Fibroblast of skin of back (primary cell): ENCODE measurements at regions not wholly inside any gene's neighbourhood (a gene's known extent, or its start where the extent isn't known, plus 50 kb on each side); places are given as distances from the start of the nearest gene placed in this dataset.
A peak's percentile ranks its signal among the peaks of the same experiment; 100 is the strongest.

ENCODE experiments used
- DNase-seq: peaks from one replicate; pipeline ENCODE4 v3.0.0-alpha.2; 2013

DNA sequence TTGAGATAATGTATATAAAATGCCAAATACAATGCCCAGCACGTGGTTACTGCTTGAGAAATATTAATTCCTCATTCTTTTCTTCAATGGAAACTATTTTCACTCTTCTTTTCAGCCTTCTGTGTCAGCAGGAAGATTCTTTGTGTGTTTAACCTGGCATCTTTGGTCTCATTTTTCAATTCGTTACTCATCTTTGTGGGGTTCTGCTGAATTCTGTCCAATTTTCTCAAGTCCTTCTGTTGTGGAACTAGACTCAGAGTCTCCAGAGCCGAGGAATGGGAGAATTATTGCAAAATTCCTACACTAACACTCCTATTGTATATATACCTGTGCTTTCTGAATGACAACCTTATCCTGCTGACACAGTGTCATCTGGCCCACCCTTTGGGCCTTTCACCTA lies 96.8 kb upstream of the RGMA start:
- peak; percentile 6 for DNase-seq

GRCh38 chr15:93182703-93183205 lies 93.7 kb upstream of the RGMA start:
- no peak for DNase-seq

- DNase-seq = no peak
Observed at GRCh38 chr15:93180656-93181055, 91.6 kb upstream of the RGMA start.

DNA sequence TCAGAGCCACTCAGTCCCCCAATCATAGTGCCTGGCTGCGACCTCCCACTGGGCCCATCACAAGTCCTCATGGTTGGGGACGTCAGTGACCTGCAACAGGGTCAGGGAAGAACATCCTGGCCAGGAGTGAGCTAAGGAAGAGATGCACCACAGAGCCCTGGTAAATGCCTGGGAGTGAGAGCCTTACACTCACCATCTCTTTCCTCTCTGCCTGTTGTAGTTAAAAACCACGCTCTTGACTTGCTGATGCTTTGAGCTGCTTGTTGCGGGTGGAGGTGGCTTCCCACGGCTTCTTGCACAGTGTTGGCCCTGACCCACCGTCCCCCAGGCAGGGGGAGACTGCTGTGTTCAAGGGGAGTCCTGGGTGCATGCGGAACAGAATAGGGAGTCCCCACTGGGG lies 91.1 kb upstream of the RGMA start:
- DNase-seq = no peak

- peak; percentile 64 for DNase-seq
Observed at GRCh38 chr15:93179700-93180102, 90.7 kb upstream of the RGMA start.

DNA sequence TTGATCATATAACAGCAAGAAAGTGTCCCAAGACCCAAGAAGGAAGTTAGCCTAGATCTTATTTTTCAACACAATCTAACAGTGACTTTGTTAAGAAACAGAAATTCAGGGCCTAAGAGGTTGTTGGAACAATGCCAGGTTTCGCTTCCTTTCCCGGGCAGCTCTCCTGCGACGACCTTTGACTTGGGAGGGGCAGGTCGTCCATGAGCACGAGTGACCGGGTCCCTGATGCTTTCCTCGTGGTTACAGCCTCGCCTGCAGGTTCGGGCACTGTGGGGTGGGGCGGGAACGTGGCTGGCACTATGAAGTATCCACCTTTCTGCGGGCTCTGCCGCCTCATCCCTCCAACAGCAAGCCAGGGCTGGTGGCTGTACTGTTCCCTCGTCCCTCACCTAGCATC lies 90.1 kb upstream of the RGMA start:
- DNase-seq = no peak

DNA sequence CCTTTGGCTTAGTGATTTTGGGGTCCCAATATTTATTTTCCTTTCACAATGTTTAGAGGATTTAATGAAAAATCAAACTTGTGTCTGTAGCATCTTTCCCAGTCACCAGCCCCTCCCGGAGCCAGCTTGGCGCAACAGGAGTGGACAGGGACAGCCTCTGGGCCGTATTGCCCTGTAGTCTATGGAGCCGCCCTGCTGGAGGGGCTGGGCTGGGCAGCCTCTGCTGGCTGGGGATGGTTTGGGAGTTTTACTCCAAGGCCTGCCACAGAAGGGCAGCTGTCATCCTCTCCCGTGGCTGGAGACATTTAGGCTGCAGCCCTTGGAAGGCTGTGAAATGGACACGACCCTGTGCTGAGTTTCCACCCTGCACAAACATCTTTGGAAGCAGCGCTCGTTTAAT lies 89.4 kb upstream of the RGMA start:
- no peak for DNase-seq

GRCh38 chr15:93176065-93176464 lies 87.1 kb upstream of the RGMA start:
- no peak for DNase-seq

DNA sequence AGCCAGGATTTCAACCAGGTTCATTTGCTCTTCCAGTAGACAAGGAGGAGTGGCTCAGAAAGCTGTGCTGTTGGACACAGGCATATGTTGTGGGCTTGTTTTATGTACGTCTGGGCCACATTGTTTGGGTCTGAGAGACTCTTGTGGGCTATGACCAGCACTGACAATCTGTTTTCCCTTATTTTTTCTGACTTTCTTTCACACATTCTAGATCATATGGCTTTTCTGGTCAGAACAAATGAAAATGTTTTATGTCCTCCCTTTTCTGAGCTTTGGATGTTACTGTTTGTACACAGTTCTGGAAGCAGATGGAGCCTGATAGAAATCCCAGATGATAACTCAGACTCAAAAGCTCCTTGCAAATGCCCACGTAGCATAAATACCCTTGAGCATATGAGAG lies 85.8 kb upstream of the RGMA start:
- no peak for DNase-seq

GRCh38 chr15:93173369-93173768 lies 84.4 kb upstream of the RGMA start:
- DNase-seq = peak; percentile 90

- DNase-seq = no peak
Observed at GRCh38 chr15:93171476-93171875, 82.5 kb upstream of the RGMA start.

GRCh38 chr15:93170329-93170728 lies 81.3 kb upstream of the RGMA start:
- no peak for DNase-seq

DNA sequence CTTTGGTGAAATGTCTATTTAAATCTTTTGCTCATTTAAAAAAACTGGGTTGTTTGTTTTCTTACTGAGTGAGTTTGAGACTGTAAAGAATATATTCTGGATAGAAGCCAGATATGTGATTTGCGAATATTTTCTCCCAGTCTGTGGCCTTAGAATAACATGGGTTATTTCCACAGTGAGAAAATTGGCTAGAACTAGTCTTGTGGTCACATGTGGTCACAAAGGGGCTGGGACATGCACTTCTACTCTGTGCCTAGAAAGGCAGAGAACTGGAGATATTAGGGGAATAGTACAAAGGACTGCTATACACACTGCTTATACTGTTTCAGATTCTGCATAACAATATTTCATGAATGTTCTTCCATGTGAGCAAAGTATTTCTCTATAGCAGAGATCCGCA lies 79.9 kb upstream of the RGMA start:
- peak; percentile 90 for DNase-seq

GRCh38 chr15:93167291-93167690 lies 78.3 kb upstream of the RGMA start:
- DNase-seq = no peak

DNA sequence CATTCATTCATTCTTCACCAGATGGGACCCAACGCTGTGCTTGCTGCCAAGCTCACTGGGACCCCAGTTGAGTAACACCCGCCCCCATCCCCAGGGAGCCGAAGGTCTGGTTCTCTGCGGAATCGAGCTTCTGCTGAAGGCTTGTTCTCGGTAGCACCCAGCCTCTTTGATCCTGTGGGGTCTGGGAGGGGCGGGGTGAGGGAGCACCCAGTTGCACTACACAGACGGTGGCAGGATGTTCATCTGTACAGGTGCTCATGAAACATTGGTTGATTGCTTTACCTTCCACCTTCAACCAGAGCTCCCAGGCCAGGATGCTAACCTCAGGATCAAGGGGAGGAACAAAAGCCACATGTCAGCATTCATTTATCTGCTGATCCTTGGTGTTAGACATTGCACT lies 77.7 kb upstream of the RGMA start:
- no peak for DNase-seq

DNA sequence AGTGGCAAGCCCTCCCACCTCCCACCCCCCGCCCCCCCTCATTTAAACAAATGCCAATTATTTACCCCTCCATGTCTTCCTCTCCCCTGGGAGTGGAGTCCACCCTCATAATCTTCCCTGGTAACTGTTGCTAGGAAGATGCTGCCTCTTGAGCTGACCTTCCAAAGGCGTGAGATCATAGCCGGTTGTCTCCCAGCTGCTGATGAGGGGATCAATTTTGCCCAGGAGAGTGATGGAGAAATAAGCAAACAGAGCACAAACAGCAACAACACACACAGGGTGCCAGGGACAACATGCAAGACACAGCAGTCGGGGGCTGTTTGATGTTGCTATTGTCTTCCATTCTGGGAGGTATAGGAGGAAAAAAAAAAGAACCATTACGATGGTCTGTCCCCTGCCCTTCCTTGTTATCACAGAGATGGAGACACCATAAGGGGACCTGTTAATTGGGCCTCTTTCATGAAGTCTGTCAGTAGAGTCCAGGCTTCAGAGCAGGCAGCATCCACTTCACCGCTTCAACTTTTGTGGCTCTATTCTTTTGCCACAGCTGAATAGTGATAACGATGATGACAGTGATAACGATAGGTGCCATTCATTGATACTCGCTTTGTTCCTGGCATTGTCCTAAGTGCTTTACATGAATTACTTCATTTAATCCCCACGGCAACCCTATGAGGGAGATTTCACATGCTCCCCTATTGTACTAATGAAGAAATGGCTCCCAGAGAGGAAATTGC lies 76.9 kb upstream of the RGMA start:
- no peak for DNase-seq

GRCh38 chr15:93164409-93164808 lies 75.4 kb upstream of the RGMA start:
- DNase-seq = peak; percentile 18

DNA sequence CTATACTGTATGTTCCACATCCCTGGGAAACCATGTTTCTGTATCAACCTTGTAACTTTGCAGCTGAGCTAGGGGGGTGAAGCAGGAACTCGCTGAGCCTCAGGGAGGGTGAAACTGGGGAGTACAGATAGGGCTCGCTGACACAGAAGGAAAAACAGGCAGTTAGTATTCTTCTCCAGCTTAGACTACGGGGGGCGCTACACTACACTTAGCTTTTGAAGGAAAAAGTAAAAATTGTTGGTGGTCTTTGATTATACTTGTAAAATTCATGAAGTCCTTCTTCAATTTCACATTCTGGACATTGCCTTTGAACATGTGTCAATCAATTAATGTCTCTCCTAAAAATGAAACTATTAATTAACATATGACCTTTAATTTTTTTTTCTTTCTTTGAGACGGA lies 73.5 kb upstream of the RGMA start:
- no peak for DNase-seq

GRCh38 chr15:93159930-93160329 lies 70.9 kb upstream of the RGMA start:
- no peak for DNase-seq

DNA sequence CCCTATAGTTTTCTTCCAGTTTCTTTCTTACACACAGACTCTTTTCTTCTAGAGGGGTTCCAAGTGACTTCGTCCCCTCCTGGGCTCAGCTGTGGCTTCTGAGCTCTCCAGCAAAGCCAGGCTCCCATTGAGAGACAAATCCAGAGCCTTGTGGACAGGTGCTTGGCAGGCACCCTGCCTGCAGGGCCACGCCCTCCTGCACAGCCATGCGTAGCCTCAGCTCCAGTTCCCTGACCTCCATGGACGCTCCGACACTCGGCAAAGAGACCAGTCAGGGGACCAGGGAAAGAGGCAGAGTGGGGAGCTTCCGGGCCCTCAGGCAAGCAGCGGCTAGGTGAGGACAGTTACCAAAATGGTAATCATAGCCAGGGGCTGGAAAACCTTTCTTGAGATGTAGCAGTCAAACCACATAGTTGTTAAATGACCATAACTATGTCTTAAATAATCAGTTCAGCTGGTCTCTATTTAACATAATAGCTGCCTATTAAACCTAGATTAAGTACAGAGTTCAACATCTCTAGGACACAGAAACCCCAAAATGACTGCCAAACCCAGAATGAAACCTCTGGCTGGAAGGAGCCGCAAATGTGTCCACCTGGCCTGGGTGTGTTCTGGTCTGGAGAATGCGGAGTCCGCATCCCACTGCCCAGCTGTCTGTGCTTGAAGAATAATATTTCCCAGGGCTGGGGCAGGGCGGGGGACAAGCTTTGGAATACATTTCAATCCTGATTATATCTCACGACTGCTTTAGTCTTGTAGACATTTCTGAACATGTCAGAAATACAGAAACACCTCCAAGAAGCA lies 69.3 kb upstream of the RGMA start:
- DNase-seq = no peak

- peak; percentile 74 for DNase-seq
Observed at GRCh38 chr15:93154666-93155065, 65.7 kb upstream of the RGMA start.

DNA sequence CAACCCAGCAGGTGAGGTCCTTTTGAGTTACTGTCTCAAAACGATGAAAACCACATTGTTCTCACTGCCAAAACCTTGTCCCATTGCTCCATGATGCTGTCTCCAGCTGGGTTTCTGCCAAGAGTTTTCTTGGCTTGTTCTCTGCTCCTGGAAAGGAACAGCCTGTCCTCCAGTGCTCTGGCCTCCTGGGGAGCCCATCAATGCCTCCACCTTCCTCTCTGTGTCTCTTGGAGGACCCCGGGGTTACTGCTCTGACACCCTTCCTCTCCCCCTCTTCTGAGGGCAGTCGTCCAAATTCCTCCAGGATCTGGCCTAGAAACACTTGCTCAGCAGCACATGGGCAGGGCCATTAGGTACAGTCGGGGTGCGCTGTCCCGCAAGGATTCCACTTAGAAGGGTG lies 63.9 kb upstream of the RGMA start:
- no peak for DNase-seq

DNA sequence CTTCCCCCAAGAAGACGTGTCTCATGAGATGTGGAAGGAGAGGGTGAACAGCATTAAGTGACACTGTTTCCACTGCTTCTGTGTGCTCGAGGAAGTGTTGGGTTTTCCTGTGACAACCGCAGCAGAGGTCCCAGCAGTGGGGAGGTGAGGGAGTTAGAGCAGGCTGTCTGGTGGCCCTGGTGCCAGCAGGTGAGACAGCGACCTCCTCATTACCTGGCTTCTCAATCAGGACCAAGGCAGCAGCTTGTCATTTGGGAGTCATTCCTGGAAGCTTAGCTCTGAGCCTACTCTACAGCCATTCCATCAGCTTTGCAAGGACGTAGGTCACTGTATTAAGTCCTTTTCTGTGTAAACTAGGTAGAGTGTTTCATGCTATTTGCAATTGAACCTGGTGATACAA lies 63.3 kb upstream of the RGMA start:
- no peak for DNase-seq
